ENCODE measurements at regions not wholly inside any gene's neighbourhood (a gene's known extent, or its start where the extent isn't known, plus 50 kb on each side); places are given as distances from the start of the nearest gene placed in this dataset.

DNA sequence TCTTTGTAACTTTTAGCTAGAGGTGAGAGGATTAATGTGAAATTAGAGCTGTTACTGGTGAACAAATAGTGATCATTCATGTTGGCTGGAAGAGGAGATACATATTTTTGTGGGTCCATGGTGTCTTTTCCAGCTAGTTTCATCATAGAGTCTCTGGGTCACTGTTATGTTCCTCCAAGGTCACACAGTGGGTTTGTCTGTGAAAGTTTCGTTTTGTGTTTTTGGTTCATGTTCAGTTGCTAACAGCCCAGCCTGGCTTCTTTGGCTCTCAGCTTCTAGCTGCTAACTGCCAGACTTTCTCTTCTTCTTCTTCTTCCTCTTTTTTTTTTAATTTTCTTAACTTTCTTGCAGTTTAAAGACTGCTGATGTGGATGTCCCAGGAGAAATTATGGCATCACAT, 480.0 kb upstream of the SYT4 start:
- no peak for TF ChIP-seq GABPA (IDR thresholded peaks at IDR 0.05; ENCODE audit: low read depth)
- TF ChIP-seq, protein P1, sequence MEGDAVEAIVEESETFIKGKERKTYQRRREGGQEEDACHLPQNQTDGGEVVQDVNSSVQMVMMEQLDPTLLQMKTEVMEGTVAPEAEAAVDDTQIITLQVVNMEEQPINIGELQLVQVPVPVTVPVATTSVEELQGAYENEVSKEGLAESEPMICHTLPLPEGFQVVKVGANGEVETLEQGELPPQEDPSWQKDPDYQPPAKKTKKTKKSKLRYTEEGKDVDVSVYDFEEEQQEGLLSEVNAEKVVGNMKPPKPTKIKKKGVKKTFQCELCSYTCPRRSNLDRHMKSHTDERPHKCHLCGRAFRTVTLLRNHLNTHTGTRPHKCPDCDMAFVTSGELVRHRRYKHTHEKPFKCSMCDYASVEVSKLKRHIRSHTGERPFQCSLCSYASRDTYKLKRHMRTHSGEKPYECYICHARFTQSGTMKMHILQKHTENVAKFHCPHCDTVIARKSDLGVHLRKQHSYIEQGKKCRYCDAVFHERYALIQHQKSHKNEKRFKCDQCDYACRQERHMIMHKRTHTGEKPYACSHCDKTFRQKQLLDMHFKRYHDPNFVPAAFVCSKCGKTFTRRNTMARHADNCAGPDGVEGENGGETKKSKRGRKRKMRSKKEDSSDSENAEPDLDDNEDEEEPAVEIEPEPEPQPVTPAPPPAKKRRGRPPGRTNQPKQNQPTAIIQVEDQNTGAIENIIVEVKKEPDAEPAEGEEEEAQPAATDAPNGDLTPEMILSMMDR (IDR thresholded peaks at IDR 0.05; ENCODE audit: insufficient read depth, low read length), result no peak
- TF ChIP-seq, protein P2, sequence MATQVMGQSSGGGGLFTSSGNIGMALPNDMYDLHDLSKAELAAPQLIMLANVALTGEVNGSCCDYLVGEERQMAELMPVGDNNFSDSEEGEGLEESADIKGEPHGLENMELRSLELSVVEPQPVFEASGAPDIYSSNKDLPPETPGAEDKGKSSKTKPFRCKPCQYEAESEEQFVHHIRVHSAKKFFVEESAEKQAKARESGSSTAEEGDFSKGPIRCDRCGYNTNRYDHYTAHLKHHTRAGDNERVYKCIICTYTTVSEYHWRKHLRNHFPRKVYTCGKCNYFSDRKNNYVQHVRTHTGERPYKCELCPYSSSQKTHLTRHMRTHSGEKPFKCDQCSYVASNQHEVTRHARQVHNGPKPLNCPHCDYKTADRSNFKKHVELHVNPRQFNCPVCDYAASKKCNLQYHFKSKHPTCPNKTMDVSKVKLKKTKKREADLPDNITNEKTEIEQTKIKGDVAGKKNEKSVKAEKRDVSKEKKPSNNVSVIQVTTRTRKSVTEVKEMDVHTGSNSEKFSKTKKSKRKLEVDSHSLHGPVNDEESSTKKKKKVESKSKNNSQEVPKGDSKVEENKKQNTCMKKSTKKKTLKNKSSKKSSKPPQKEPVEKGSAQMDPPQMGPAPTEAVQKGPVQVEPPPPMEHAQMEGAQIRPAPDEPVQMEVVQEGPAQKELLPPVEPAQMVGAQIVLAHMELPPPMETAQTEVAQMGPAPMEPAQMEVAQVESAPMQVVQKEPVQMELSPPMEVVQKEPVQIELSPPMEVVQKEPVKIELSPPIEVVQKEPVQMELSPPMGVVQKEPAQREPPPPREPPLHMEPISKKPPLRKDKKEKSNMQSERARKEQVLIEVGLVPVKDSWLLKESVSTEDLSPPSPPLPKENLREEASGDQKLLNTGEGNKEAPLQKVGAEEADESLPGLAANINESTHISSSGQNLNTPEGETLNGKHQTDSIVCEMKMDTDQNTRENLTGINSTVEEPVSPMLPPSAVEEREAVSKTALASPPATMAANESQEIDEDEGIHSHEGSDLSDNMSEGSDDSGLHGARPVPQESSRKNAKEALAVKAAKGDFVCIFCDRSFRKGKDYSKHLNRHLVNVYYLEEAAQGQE (IDR thresholded peaks at IDR 0.05; ENCODE audit: insufficient replicate concordance, low read depth), result no peak
- TF ChIP-seq POLR2AphosphoS5 (IDR thresholded peaks at IDR 0.05; ENCODE audit: low read depth), result no peak
- no peak for TF ChIP-seq SPI1 (IDR thresholded peaks at IDR 0.05; ENCODE audit: borderline replicate concordance, low read depth)

Measured in HL-60 (cell line).